ENCODE measurements at regions not wholly inside any gene's neighbourhood (a gene's known extent, or its start where the extent isn't known, plus 50 kb on each side); places are given as distances from the start of the nearest gene placed in this dataset.

- no peak for ATAC-seq
- Histone ChIP-seq H3K4me1 (ENCODE audit: control insufficient read depth, insufficient read depth, low read length) (no peaks in the 10 kb centered on the region), H3K27ac (ENCODE audit: low read length) (no peak overlapping the region), H3K36me3 (ENCODE audit: control insufficient read depth, insufficient read depth, low read length) (no peaks in the 10 kb centered on the region), H3K27me3 (ENCODE audit: control insufficient read depth, insufficient read depth, low read length) (no peaks in the 10 kb centered on the region), H3K4me3 (ENCODE audit: low read depth in 2 of 2, low read length in 2 of 2) (no peak overlapping the region), H3K9me3 (ENCODE audit: control insufficient read depth, insufficient read depth, low read depth, low read length) (no peaks in the 10 kb centered on the region)
- in situ Hi-C loops (cut with HindIII; ENCODE audit: low pct_unique_long_range_greater_than_20kb, low sequenced_read_pairs) (no loop called here), intact Hi-C loops (cut with micrococcal nuclease; ENCODE audit: unreplicated experiment) (no loop called here)
- ChIA-PET POLR2A (no interaction called here), CTCF (no interaction called here)
- TF ChIP-seq TCF7L2 (IDR thresholded peaks at IDR 0.05; ENCODE audit: low read depth, low read length) (no peak), REST (IDR thresholded peaks at IDR 0.05; ENCODE audit: insufficient read depth in 1 of 2, low read depth in 2 of 2, low read length in 1 of 2) (no peak), CTCF (IDR thresholded peaks at IDR 0.05) (no peak), POLR2AphosphoS5 (IDR thresholded peaks at IDR 0.05; ENCODE audit: low read depth, low read length) (no peak), SIN3A (IDR thresholded peaks at IDR 0.05; ENCODE audit: borderline replicate concordance, insufficient read depth, low read depth, low read length) (no peak)
- no TSS peak for BruUV-seq (replicated peaks)
- no peak for DNase-seq (ENCODE audit: low read depth, low spot score)
These were observed 164.7 kb upstream of the MEIS1 start for GRCh38 chr2:66270247-66270646.

GRCh38 chr2:66269166-66269565 lies 165.8 kb upstream of the MEIS1 start:
- H3K9me3 ChIP-seq (ENCODE audit: control insufficient read depth, insufficient read depth, low read depth, low read length) = no peaks in the 10 kb centered on the region
- TF ChIP-seq SIN3A (IDR thresholded peaks at IDR 0.05; ENCODE audit: borderline replicate concordance, insufficient read depth, low read depth, low read length) = no peak
- no peak for TF ChIP-seq CTCF (IDR thresholded peaks at IDR 0.05)
- no peak for TF ChIP-seq REST (IDR thresholded peaks at IDR 0.05; ENCODE audit: insufficient read depth in 1 of 2, low read depth in 2 of 2, low read length in 1 of 2)
- TF ChIP-seq TCF7L2 (IDR thresholded peaks at IDR 0.05; ENCODE audit: low read depth, low read length) = no peak
- no peak for TF ChIP-seq POLR2AphosphoS5 (IDR thresholded peaks at IDR 0.05; ENCODE audit: low read depth, low read length)
- no peak overlapping the region for H3K4me3 ChIP-seq (ENCODE audit: low read depth in 2 of 2, low read length in 2 of 2)
- no peak overlapping the region for H3K27ac ChIP-seq (ENCODE audit: low read length)
- intact Hi-C loops (cut with micrococcal nuclease; ENCODE audit: unreplicated experiment) (no loop called here), in situ Hi-C loops (cut with HindIII; ENCODE audit: low pct_unique_long_range_greater_than_20kb, low sequenced_read_pairs) (no loop called here)
- H3K27me3 ChIP-seq (ENCODE audit: control insufficient read depth, insufficient read depth, low read length) = no peaks in the 10 kb centered on the region
- no TSS peak for BruUV-seq (replicated peaks)
- ATAC-seq = no peak
- ChIA-PET POLR2A (no interaction called here), CTCF (no interaction called here)
- no peaks in the 10 kb centered on the region for H3K4me1 ChIP-seq (ENCODE audit: control insufficient read depth, insufficient read depth, low read length)
- no peaks in the 10 kb centered on the region for H3K36me3 ChIP-seq (ENCODE audit: control insufficient read depth, insufficient read depth, low read length)
- DNase-seq (ENCODE audit: low read depth, low spot score) = no peak

All from Panc1 (cell line).